KMS-11 (cell line): ENCODE measurements at regions not wholly inside any gene's neighbourhood (a gene's known extent, or its start where the extent isn't known, plus 50 kb on each side); places are given as distances from the start of the nearest gene placed in this dataset.
A peak's percentile ranks its signal among the peaks of the same experiment; 100 is the strongest.

Source experiments
- H2AFZ ChIP-seq: fragments of 200-600 bp; sonication (generic); 2 replicates; pipeline ENCODE4 v1.6.1; 2016; ENCODE audit warnings: antibody characterized with exemption, mixed run types, low read depth
- H3K27ac ChIP-seq: fragments of 200-600 bp; sonication (generic); 2 replicates; pipeline ENCODE4 v1.6.1; 2016; ENCODE audit warnings: mild to moderate bottlenecking, mixed run types
- H3K27me3 ChIP-seq: fragments of 200-600 bp; sonication (generic); 2 replicates; pipeline ENCODE4 v1.6.1; 2017; ENCODE audit warnings: mild to moderate bottlenecking, low read depth, mixed run types, moderate library complexity; ENCODE audit not compliant: insufficient read depth
- H3K36me3 ChIP-seq: fragments of 200-600 bp; sonication (generic); 2 replicates; pipeline ENCODE4 v1.6.1; 2017; ENCODE audit warnings: mild to moderate bottlenecking, mixed run types; ENCODE audit not compliant: insufficient read depth
- H3K4me1 ChIP-seq: fragments of 200-600 bp; sonication (generic); 2 replicates; pipeline ENCODE4 v1.6.1; 2016; ENCODE audit warnings: mild to moderate bottlenecking, low read depth, mixed run types; ENCODE audit not compliant: poor library complexity, severe bottlenecking
- H3K4me2 ChIP-seq: fragments of 200-600 bp; sonication (generic); 2 replicates; pipeline ENCODE4 v1.7.0; 2016; ENCODE audit warnings: mild to moderate bottlenecking, mixed run types
- H3K4me3 ChIP-seq: fragments of 200-600 bp; sonication (generic); IDR thresholded peaks from 2 replicates; pipeline ENCODE4 v1.6.1; 2017; ENCODE audit warnings: low read depth, low read length, mixed read lengths; ENCODE audit not compliant: insufficient read depth
- H3K79me2 ChIP-seq: fragments of 200-600 bp; sonication (generic); 2 replicates; pipeline ENCODE4 v1.6.1; 2016; ENCODE audit warnings: low read depth, mixed run types; ENCODE audit not compliant: insufficient read depth
- H3K9ac ChIP-seq: fragments of 200-600 bp; sonication (generic); 2 replicates; pipeline ENCODE4 v1.6.1; 2016; ENCODE audit warnings: mild to moderate bottlenecking, mixed run types
- H4K20me1 ChIP-seq: fragments of 200-600 bp; sonication (generic); 2 replicates; pipeline ENCODE4 v1.6.1; 2016; ENCODE audit warnings: mild to moderate bottlenecking, mixed run types; ENCODE audit not compliant: insufficient read depth
- CTCF ChIP-seq: fragments of 200-600 bp; sonication (generic); conservative IDR thresholded peaks from 2 replicates; pipeline ENCODE4 v1.6.1; 2017; ENCODE audit warnings: low read depth, mild to moderate bottlenecking, antibody characterized with exemption, low read length, moderate library complexity, mixed read lengths

GRCh38 chr10:4337563-4337962 lies 488.4 kb upstream of the AKR1E2 start:
- Histone ChIP-seq H4K20me1 (no peaks in the 10 kb centered on the region), H3K79me2 (no peaks in the 10 kb centered on the region), H3K27ac (no peak overlapping the region), H3K4me3 (no peak overlapping the region), H3K4me1 (no peaks in the 10 kb centered on the region), H3K4me2 (no peak overlapping the region), H2AFZ (no peak overlapping the region), H3K36me3 (no peaks in the 10 kb centered on the region), H3K27me3 (no peaks in the 10 kb centered on the region), H3K9ac (no peak overlapping the region)
- TF ChIP-seq CTCF, result no peak

- Histone ChIP-seq H3K36me3 (no peaks in the 10 kb centered on the region), H3K4me1 (no peaks in the 10 kb centered on the region), H3K79me2 (no peaks in the 10 kb centered on the region), H3K4me2 (no peak overlapping the region), H3K27ac (no peak overlapping the region), H3K27me3 (no peaks in the 10 kb centered on the region), H2AFZ (no peak overlapping the region), H4K20me1 (no peaks in the 10 kb centered on the region), H3K4me3 (no peak overlapping the region), H3K9ac (no peak overlapping the region)
- TF ChIP-seq CTCF, result no peak
Measured at GRCh38 chr10:4334871-4335270, 491.1 kb upstream of the AKR1E2 start.

DNA sequence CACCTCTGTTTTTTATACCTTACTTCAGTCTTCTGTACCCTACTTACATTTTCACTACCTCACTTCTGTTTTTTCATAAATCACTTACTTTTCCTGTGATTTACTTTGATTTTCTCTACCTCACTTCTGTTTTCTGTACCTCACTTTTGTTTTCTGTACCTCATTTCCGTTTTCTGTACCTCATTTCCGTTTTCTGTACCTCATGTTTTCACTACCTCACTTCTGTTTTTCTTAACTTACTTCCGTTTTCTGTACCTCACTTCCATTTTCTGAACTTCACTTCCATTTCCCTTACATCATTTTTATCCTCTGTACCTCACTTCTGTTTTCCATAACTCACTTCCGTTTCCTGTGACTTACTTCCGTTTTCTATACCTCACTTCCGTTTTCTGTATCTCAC lies 492.0 kb upstream of the AKR1E2 start:
- no peak overlapping the region; the same call in 1 of the 2 replicates for H3K4me2 ChIP-seq
- H3K4me3 ChIP-seq, result no peak overlapping the region
- no peaks in the 10 kb centered on the region for H3K36me3 ChIP-seq
- no peaks in the 10 kb centered on the region for H3K27me3 ChIP-seq
- H4K20me1 ChIP-seq, result no peaks in the 10 kb centered on the region
- H3K9ac ChIP-seq, result no peak overlapping the region
- peak overlapping the region; percentile 94 for H2AFZ ChIP-seq
- peak overlapping the region; percentile 70 for H3K27ac ChIP-seq
- no peaks in the 10 kb centered on the region for H3K4me1 ChIP-seq
- no peaks in the 10 kb centered on the region for H3K79me2 ChIP-seq
- no peak for TF ChIP-seq CTCF

DNA sequence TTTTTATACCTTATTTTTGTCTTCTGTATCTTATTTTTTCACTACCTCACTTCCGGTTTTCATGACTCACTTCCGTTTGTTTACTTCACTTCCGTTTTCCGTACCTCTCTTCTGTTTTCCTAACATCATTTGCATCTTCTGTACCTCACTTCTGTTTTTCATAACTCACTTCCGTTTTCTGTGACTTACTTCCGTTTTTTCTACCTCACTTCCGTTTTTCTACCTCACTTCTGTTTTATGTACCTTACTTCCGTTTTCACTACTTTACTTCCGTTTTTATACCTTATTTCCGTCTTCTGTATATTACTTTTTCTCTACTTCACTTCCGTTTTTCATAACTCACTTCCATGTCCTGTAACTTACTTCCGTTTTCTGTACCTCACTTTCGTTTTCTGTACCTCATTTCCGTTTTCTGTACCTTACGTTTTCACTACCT lies 492.5 kb upstream of the AKR1E2 start:
- H3K27ac ChIP-seq, result peak overlapping the region; percentile 70
- TF ChIP-seq CTCF, result no peak

More for the DNA sequence above, 492.5 kb upstream of the AKR1E2 start:
- H3K4me3 ChIP-seq, result no peak overlapping the region
- H3K36me3 ChIP-seq, result no peaks in the 10 kb centered on the region
- H2AFZ ChIP-seq, result peak overlapping the region; percentile 94
- H3K79me2 ChIP-seq, result no peaks in the 10 kb centered on the region
- H3K27me3 ChIP-seq, result no peaks in the 10 kb centered on the region
- no peaks in the 10 kb centered on the region for H3K4me1 ChIP-seq
- no peaks in the 10 kb centered on the region for H4K20me1 ChIP-seq
- no peak overlapping the region for H3K9ac ChIP-seq
- H3K4me2 ChIP-seq, result peak overlapping the region; percentile 11
